H1 (cell line): ENCODE measurements at regions not wholly inside any gene's neighbourhood (a gene's known extent, or its start where the extent isn't known, plus 50 kb on each side); places are given as distances from the start of the nearest gene placed in this dataset.

ENCODE experiments used
- CTCF ChIA-PET: fragments of 300-600 bp; sonication (Branson Sonifier 250); formaldehyde crosslinking; loops from one replicate; lab custom pipeline; 2021; ENCODE audit not compliant: partially characterized antibody; lab: Charles Lee
- POLR2A ChIA-PET: fragments of 300-600 bp; sonication (Branson Sonifier 250); formaldehyde crosslinking; loops from one replicate; lab custom pipeline; 2021; ENCODE audit warnings: inconsistent platforms; ENCODE audit not compliant: partially characterized antibody; lab: Charles Lee
- DNase-seq, 2 experiments: peaks; one replicate each; pipeline versions ENCODE4 v3.0.0 to v3.0.0-alpha.2; 2010 to 2022; ENCODE audit warnings: low spot score in 2 of 2, low read depth in 1 of 2, mixed read lengths in 1 of 2
- FAIRE-seq: peaks from 2 replicates; lab custom pipeline; 2011; peaks lifted over from hg19 to GRCh38; lab: Jason Lieb, UNC
- H2AFZ ChIP-seq: 2 replicates; pipeline ENCODE4 v1.8.1; 2012; ENCODE audit warnings: low read length, inconsistent platforms
- H2AK5ac ChIP-seq: 2 replicates; pipeline ENCODE4 v1.6.1; 2013; ENCODE audit warnings: low read depth, low read length
- H2BK120ac ChIP-seq: replicated peaks from 2 replicates; pipeline ENCODE3; 2013; ENCODE audit warnings: low read depth, low read length, inconsistent platforms
- H2BK12ac ChIP-seq: 2 replicates; pipeline ENCODE4 v1.6.1; 2013; ENCODE audit warnings: low read depth, low read length
- H2BK15ac ChIP-seq: 2 replicates; pipeline ENCODE4 v1.6.1; 2013; ENCODE audit warnings: low read length
- H2BK20ac ChIP-seq: 2 replicates; pipeline ENCODE4 v1.6.1; 2013; ENCODE audit warnings: low read length
- H2BK5ac ChIP-seq: 2 replicates; pipeline ENCODE4 v1.6.1; 2013; ENCODE audit warnings: low read depth, low read length
- H3K14ac ChIP-seq: 2 replicates; pipeline ENCODE4 v1.6.1; 2013; ENCODE audit warnings: inconsistent platforms; ENCODE audit not compliant: insufficient read length
- H3K18ac ChIP-seq: 2 replicates; pipeline ENCODE4 v1.6.1; 2013; ENCODE audit warnings: low read length; ENCODE audit errors: extremely low read depth
- H3K23ac ChIP-seq: 2 replicates; pipeline ENCODE4 v1.6.1; 2013; ENCODE audit warnings: inconsistent platforms; ENCODE audit not compliant: insufficient read length
- H3K23me2 ChIP-seq: 2 replicates; pipeline ENCODE4 v1.6.1; 2013; ENCODE audit warnings: low read depth, low read length
- H3K27ac ChIP-seq: 2 replicates; pipeline ENCODE4 v1.6.1; 2011; ENCODE audit warnings: low read depth, low read length, inconsistent platforms
- H3K27me3 ChIP-seq, 4 experiments: replicated peaks in 1 of 4; 1 replicate in 1 of 4; 2 replicates in 3 of 4; pipeline versions ENCODE4 v1.6.1 to v1.8.1; 2011 to 2013; ENCODE audit warnings: low read length in 3 of 4, mild to moderate bottlenecking in 3 of 4, inconsistent platforms in 2 of 4, mixed read lengths in 2 of 4, moderate library complexity in 1 of 4; ENCODE audit not compliant: control insufficient read depth in 3 of 4, insufficient read depth in 3 of 4; ENCODE audit errors: extremely low read depth in 1 of 4
- H3K36me3 ChIP-seq, 4 experiments: 2 replicates each; pipeline versions ENCODE4 v1.6.1 to v1.8.1; 2011 to 2013; ENCODE audit warnings: mild to moderate bottlenecking in 4 of 4, low read length in 3 of 4, moderate library complexity in 2 of 4, control low read depth in 1 of 4, inconsistent platforms in 1 of 4; ENCODE audit not compliant: insufficient read depth in 4 of 4, control insufficient read depth in 2 of 4
- H3K4ac ChIP-seq: replicated peaks from 2 replicates; pipeline ENCODE3; 2013; ENCODE audit warnings: low read length, low read depth, mixed read lengths, inconsistent platforms; ENCODE audit not compliant: insufficient read length
- H3K4me1 ChIP-seq, 4 experiments: replicated peaks in 1 of 4; 1 replicate in 1 of 4; 2 replicates in 3 of 4; pipeline versions ENCODE4 v1.6.1 to v1.8.1; 2011 to 2013; ENCODE audit warnings: low read length in 3 of 4, inconsistent platforms in 2 of 4, mixed read lengths in 1 of 4; ENCODE audit not compliant: insufficient read depth in 4 of 4, control insufficient read depth in 3 of 4
- H3K4me2 ChIP-seq, 2 experiments: 2 replicates each; pipeline versions ENCODE4 v1.6.1 to v1.8.1; 2011 to 2013; ENCODE audit warnings: low read depth in 2 of 2, low read length in 2 of 2, control low read depth in 1 of 2, inconsistent platforms in 1 of 2, mild to moderate bottlenecking in 1 of 2; ENCODE audit not compliant: insufficient read depth in 1 of 2
- H3K4me3 ChIP-seq, 4 experiments: fragments of 200-600, 300-600 bp in 1 of 4; sonication (generic), shearing (Covaris generic), sonication (Bioruptor Twin) in 1 of 4; 2 replicates each; pipeline versions ENCODE4 v1.5.1 to v1.8.1; 2011 to 2016; ENCODE audit warnings: low read length in 4 of 4, low read depth in 3 of 4, control low read depth in 2 of 4, inconsistent platforms in 2 of 4, mild to moderate bottlenecking in 2 of 4, mixed read lengths in 1 of 4, moderate library complexity in 1 of 4; ENCODE audit not compliant: insufficient read depth in 2 of 4; ENCODE audit errors: extremely low read depth in 1 of 4
- H3K56ac ChIP-seq: replicated peaks from 2 replicates; pipeline ENCODE3; 2013; ENCODE audit warnings: low read depth, mild to moderate bottlenecking, mixed read lengths, low read length, inconsistent platforms; ENCODE audit not compliant: insufficient read length
- H3K79me1 ChIP-seq: 2 replicates; pipeline ENCODE4 v1.6.1; 2013; ENCODE audit warnings: low read depth, low read length, control low read depth
- H3K79me2 ChIP-seq, 2 experiments: 2 replicates each; pipeline versions ENCODE4 v1.6.1 to v1.8.1; 2012 to 2013; ENCODE audit warnings: low read length in 2 of 2, mild to moderate bottlenecking in 2 of 2, inconsistent platforms in 1 of 2; ENCODE audit not compliant: insufficient read depth in 2 of 2, control insufficient read depth in 1 of 2
- H3K9ac ChIP-seq, 4 experiments: replicated peaks in 1 of 4; 1 replicate in 1 of 4; 2 replicates in 3 of 4; pipeline versions ENCODE4 v1.6.1 to v1.8.1; 2011 to 2013; ENCODE audit warnings: low read depth in 3 of 4, low read length in 3 of 4, control low read depth in 2 of 4, mild to moderate bottlenecking in 2 of 4, moderate library complexity in 2 of 4, inconsistent platforms in 1 of 4; ENCODE audit errors: extremely low read depth in 1 of 4
- H3K9me3 ChIP-seq, 2 experiments: 2 replicates each; pipeline versions ENCODE4 v1.6.1 to v1.8.1; 2012 to 2013; ENCODE audit warnings: mild to moderate bottlenecking in 2 of 2, moderate library complexity in 2 of 2, control low read depth in 1 of 2, inconsistent platforms in 1 of 2, low read depth in 1 of 2, low read length in 1 of 2, mixed read lengths in 1 of 2; ENCODE audit not compliant: insufficient read depth in 2 of 2
- H4K20me1 ChIP-seq, 2 experiments: replicated peaks in 1 of 2; 2 replicates each; pipeline versions ENCODE3 to v1.8.1; 2011 to 2013; ENCODE audit warnings: inconsistent platforms in 2 of 2, low read length in 2 of 2, mild to moderate bottlenecking in 1 of 2; ENCODE audit not compliant: insufficient read depth in 2 of 2, control insufficient read depth in 1 of 2
- H4K5ac ChIP-seq: 2 replicates; pipeline ENCODE4 v1.6.1; 2013; ENCODE audit warnings: low read length, low read depth, mixed read lengths, inconsistent platforms; ENCODE audit not compliant: insufficient read length
- H4K8ac ChIP-seq: 2 replicates; pipeline ENCODE4 v1.8.0; 2013; ENCODE audit warnings: mild to moderate bottlenecking, moderate library complexity, low read length, inconsistent platforms; ENCODE audit not compliant: insufficient read depth; ENCODE audit errors: extremely low read depth
- H4K91ac ChIP-seq: replicated peaks from 2 replicates; pipeline ENCODE3; 2013; ENCODE audit warnings: low read length, mixed read lengths, inconsistent platforms; ENCODE audit not compliant: insufficient read length
- EZH2 ChIP-seq: fragments of 200-600 bp; sonication (generic); IDR thresholded peaks from 2 replicates; pipeline ENCODE4 v1.7.1; 2012; ENCODE audit warnings: low read depth, mild to moderate bottlenecking, moderate library complexity, low read length, inconsistent platforms; ENCODE audit not compliant: severe bottlenecking
- MAX ChIP-seq: IDR thresholded peaks from 2 replicates; pipeline ENCODE4 v1.6.1; 2012; ENCODE audit warnings: inconsistent platforms
- POU5F1 ChIP-seq: IDR thresholded peaks from 2 replicates; pipeline ENCODE4 v1.6.1; 2011; ENCODE audit warnings: low read depth, mild to moderate bottlenecking, low read length, moderate library complexity
- RBBP5 ChIP-seq: IDR thresholded peaks from 2 replicates; pipeline ENCODE4 v1.7.1; 2012; ENCODE audit warnings: low read depth, mild to moderate bottlenecking, inconsistent platforms, low read length, moderate library complexity, borderline replicate concordance
- SAP30 ChIP-seq: fragments of 300-600 bp; sonication (generic); IDR thresholded peaks from 2 replicates; pipeline ENCODE4 v1.7.1; 2012; ENCODE audit warnings: low read length, moderate library complexity, mild to moderate bottlenecking, inconsistent platforms; ENCODE audit not compliant: insufficient read depth, insufficient replicate concordance
- SP1 ChIP-seq: IDR thresholded peaks from 2 replicates; pipeline ENCODE4 v1.6.1; 2011; ENCODE audit warnings: low read depth, low read length
- whole genome bisulfite sequencing, 2 experiments: shearing (Covaris generic) in 1 of 2; methylation state at CpG; one replicate each; pipeline versions ENCODE4 v1.1.6 to v1.1.7; 2013 to 2015; ENCODE audit warnings: low lambda C conversion rate in 2 of 2, mixed read lengths in 2 of 2, inconsistent platforms in 1 of 2, low coverage in 1 of 2, missing lambda C conversion rate in 1 of 2; ENCODE audit not compliant: insufficient replicate concordance in 2 of 2, insufficient coverage in 1 of 2, insufficient read length in 1 of 2; ENCODE audit errors: extremely low coverage in 1 of 2, missing lambda C conversion rate in 1 of 2; 5-methylcytosine and 5-hydroxymethylcytosine counted together
- TF ChIP-seq, protein P1 (sequence below): IDR thresholded peaks from 2 replicates; pipeline ENCODE4 v1.6.1; 2011; ENCODE audit warnings: low read length, improper control_type of control experiment

DNA sequence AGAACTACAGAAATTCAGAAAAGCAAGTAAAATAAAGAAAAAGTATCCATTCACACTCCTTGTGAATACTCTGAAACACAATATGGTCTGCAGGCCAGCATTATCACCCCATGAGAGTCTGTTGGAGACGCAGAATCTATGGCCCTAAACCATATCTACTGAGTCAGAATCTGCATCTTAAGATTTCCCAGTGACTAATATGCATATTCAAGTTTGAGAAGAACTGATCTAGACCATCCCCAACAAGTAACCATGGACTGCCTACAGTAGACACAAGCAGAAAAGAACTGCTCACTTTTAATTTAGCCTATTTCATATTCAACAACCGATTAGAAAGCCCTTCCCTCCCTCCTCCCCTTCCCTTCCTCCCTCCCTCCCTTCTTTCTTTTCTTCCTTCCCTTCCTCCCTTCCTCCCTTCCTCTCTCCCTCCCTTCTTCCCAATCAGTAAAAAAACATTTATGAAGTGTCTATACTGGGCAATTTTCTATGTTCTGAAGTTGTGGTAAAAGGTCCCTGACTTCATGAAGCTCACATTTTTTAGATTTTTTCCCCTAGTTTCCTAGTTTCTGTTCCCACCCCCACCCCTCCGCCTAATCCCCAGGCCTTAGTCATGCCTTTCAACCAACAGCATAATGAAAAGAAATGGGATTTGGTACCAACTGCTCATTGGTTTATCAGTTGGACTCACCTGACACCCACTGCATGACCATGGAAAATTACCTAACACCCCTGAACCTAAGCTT is 125.2 kb downstream of the CNTN3 start:
- no peak overlapping the region for H3K9ac ChIP-seq
- H3K18ac ChIP-seq = no peak overlapping the region
- H2BK20ac ChIP-seq = no peak overlapping the region
- no peak overlapping the region for H2AK5ac ChIP-seq
- H3K36me3 ChIP-seq = no peaks in the 10 kb centered on the region
- H4K5ac ChIP-seq = no peak overlapping the region
- H3K56ac ChIP-seq = no peak overlapping the region
- no peak overlapping the region for H3K14ac ChIP-seq
- H2BK120ac ChIP-seq = no peak overlapping the region
- no peak for FAIRE-seq
- no peak overlapping the region for H4K91ac ChIP-seq
- H2BK12ac ChIP-seq = no peak overlapping the region
- no peak overlapping the region for H3K4ac ChIP-seq
- H3K23ac ChIP-seq = no peak overlapping the region
- no peaks in the 10 kb centered on the region for H3K4me1 ChIP-seq
- H3K27me3 ChIP-seq = no peaks in the 10 kb centered on the region
- no peaks in the 10 kb centered on the region for H4K20me1 ChIP-seq
- CTCF ChIA-PET = interaction anchor here (1.3 kb wide), 1 partner anchor 11 kb away, joined by 4 read pairs; no protein-coding TSS in a partner anchor
- TF ChIP-seq SAP30 (no peak), SP1 (no peak), EZH2 (no peak), RBBP5 (no peak), MAX (no peak), POU5F1 (no peak)
- TF ChIP-seq, protein P1, sequence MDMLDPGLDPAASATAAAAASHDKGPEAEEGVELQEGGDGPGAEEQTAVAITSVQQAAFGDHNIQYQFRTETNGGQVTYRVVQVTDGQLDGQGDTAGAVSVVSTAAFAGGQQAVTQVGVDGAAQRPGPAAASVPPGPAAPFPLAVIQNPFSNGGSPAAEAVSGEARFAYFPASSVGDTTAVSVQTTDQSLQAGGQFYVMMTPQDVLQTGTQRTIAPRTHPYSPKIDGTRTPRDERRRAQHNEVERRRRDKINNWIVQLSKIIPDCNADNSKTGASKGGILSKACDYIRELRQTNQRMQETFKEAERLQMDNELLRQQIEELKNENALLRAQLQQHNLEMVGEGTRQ = no peak
- TF ChIP-seq, all 59 proteins: peak for 0
- no peaks in the 10 kb centered on the region; the same call in 1 of the 2 replicates for H3K23me2 ChIP-seq
- no peaks in the 10 kb centered on the region for H3K79me1 ChIP-seq
- H3K27ac ChIP-seq = no peak overlapping the region
- H2AFZ ChIP-seq = no peak overlapping the region
- no peak overlapping the region for H2BK5ac ChIP-seq
- no peak for DNase-seq
- no peak overlapping the region for H4K8ac ChIP-seq
- no peak overlapping the region for H2BK15ac ChIP-seq
- no peaks in the 10 kb centered on the region for H3K79me2 ChIP-seq
- POLR2A ChIA-PET = no interaction called here
- no peak overlapping the region for H3K4me3 ChIP-seq
- no peak overlapping the region for H3K4me2 ChIP-seq
- 70% methylated on average over 2 of the region's 3 CpGs; no CpG with 5 or more reads in 1 of the 2 experiments for WGBS, 2 experiments
- no peaks in the 10 kb centered on the region for H3K9me3 ChIP-seq
